ENCODE measurements at regions not wholly inside any gene's neighbourhood (a gene's known extent, or its start where the extent isn't known, plus 50 kb on each side); places are given as distances from the start of the nearest gene placed in this dataset.

- Histone ChIP-seq H3K9me3 (ENCODE audit: control insufficient read depth in 2 of 2, insufficient read depth in 1 of 2, low read depth in 1 of 2, low read length in 1 of 2) (no peaks in the 10 kb centered on the region), H3K27ac (ENCODE audit: low read depth in 1 of 3, low read length in 2 of 3) (peak overlapping the region; percentile 59 to 75 (median 60)), H3K4me3 (ENCODE audit: low read depth in 1 of 3, low read length in 3 of 3) (no peak overlapping the region), H3K36me3 (ENCODE audit: control insufficient read depth in 3 of 3, insufficient read depth in 2 of 3, low read depth in 1 of 3, low read length in 3 of 3) (no peaks in the 10 kb centered on the region), H3K4me1 (ENCODE audit: control insufficient read depth in 3 of 3, insufficient read depth in 2 of 3, low read depth in 1 of 3, low read length in 2 of 3) (peaks cover 11 to 41% (median 12%) of the 10 kb centered on the region in 3 donors), H3K27me3 (ENCODE audit: control insufficient read depth in 3 of 3, insufficient read depth in 3 of 3, low read length in 3 of 3) (no peaks in the 10 kb centered on the region)
- FAIRE-seq = no peak
- 9 to 47% (median 16%) methylated on average over 8 of the region's 8 CpGs for WGBS, 3 donors
- peak; percentile 71 to 89 for DNase-seq
Measured at GRCh38 chr1:67572594-67573221, 112.3 kb upstream of the GADD45A start.

- FAIRE-seq = no peak
- no peaks in the 10 kb centered on the region for H3K9me3 ChIP-seq (ENCODE audit: control insufficient read depth in 2 of 2, insufficient read depth in 1 of 2, low read depth in 1 of 2, low read length in 1 of 2)
- no peak for DNase-seq
- peak overlapping the region in 2 of 3 donors; percentile 25 to 75 for H3K27ac ChIP-seq (ENCODE audit: low read depth in 1 of 3, low read length in 2 of 3)
- H3K36me3 ChIP-seq (ENCODE audit: control insufficient read depth in 3 of 3, insufficient read depth in 2 of 3, low read depth in 1 of 3, low read length in 3 of 3) = no peaks in the 10 kb centered on the region
- no peak overlapping the region for H3K4me3 ChIP-seq (ENCODE audit: low read depth in 1 of 3, low read length in 3 of 3)
- 90 to 96% (median 94%) methylated on average over 1 of the region's 1 CpG for WGBS, 3 donors
- H3K27me3 ChIP-seq (ENCODE audit: control insufficient read depth in 3 of 3, insufficient read depth in 3 of 3, low read length in 3 of 3) = no peaks in the 10 kb centered on the region
- H3K4me1 ChIP-seq (ENCODE audit: control insufficient read depth in 3 of 3, insufficient read depth in 2 of 3, low read depth in 1 of 3, low read length in 2 of 3) = peaks cover 11 to 41% (median 12%) of the 10 kb centered on the region in 3 donors
Measured at GRCh38 chr1:67573311-67573872, 111.6 kb upstream of the GADD45A start.

GRCh38 chr1:67574221-67574620 is 110.8 kb upstream of the GADD45A start:
- Histone ChIP-seq H3K4me3 (ENCODE audit: low read depth in 1 of 3, low read length in 3 of 3) (no peak overlapping the region), H3K27me3 (ENCODE audit: control insufficient read depth in 3 of 3, insufficient read depth in 3 of 3, low read length in 3 of 3) (no peaks in the 10 kb centered on the region), H3K36me3 (ENCODE audit: control insufficient read depth in 3 of 3, insufficient read depth in 2 of 3, low read depth in 1 of 3, low read length in 3 of 3) (no peaks in the 10 kb centered on the region), H3K27ac (ENCODE audit: low read depth in 1 of 3, low read length in 2 of 3) (no peak overlapping the region), H3K4me1 (ENCODE audit: control insufficient read depth in 3 of 3, insufficient read depth in 2 of 3, low read depth in 1 of 3, low read length in 2 of 3) (peaks cover 11 to 41% (median 12%) of the 10 kb centered on the region in 3 donors), H3K9me3 (ENCODE audit: control insufficient read depth in 2 of 2, insufficient read depth in 1 of 2, low read depth in 1 of 2, low read length in 1 of 2) (no peaks in the 10 kb centered on the region)
- FAIRE-seq (no peak), DNase-seq (no peak)
- WGBS, 3 donors = 87 to 89% (median 89%) methylated on average over 5 of the region's 5 CpGs

GRCh38 chr1:67575861-67576260 is 109.1 kb upstream of the GADD45A start:
- Histone ChIP-seq H3K27ac (ENCODE audit: low read depth in 1 of 3, low read length in 2 of 3) (no peak overlapping the region), H3K4me3 (ENCODE audit: low read depth in 1 of 3, low read length in 3 of 3) (no peak overlapping the region), H3K9me3 (ENCODE audit: control insufficient read depth in 2 of 2, insufficient read depth in 1 of 2, low read depth in 1 of 2, low read length in 1 of 2) (no peaks in the 10 kb centered on the region), H3K4me1 (ENCODE audit: control insufficient read depth in 3 of 3, insufficient read depth in 2 of 3, low read depth in 1 of 3, low read length in 2 of 3) (peaks cover 9 to 38% (median 11%) of the 10 kb centered on the region in 3 donors), H3K27me3 (ENCODE audit: control insufficient read depth in 3 of 3, insufficient read depth in 3 of 3, low read length in 3 of 3) (no peaks in the 10 kb centered on the region), H3K36me3 (ENCODE audit: control insufficient read depth in 3 of 3, insufficient read depth in 2 of 3, low read depth in 1 of 3, low read length in 3 of 3) (no peaks in the 10 kb centered on the region)
- DNase-seq = no peak
- no peak for FAIRE-seq
- WGBS, 3 donors = 74 to 83% (median 76%) methylated on average over 2 of the region's 2 CpGs

GRCh38 chr1:67576474-67576873 is 108.5 kb upstream of the GADD45A start:
- FAIRE-seq (no peak), DNase-seq (no peak)
- no peaks in the 10 kb centered on the region for H3K27me3 ChIP-seq (ENCODE audit: control insufficient read depth in 3 of 3, insufficient read depth in 3 of 3, low read length in 3 of 3)
- H3K36me3 ChIP-seq (ENCODE audit: control insufficient read depth in 3 of 3, insufficient read depth in 2 of 3, low read depth in 1 of 3, low read length in 3 of 3) = no peaks in the 10 kb centered on the region
- no peak overlapping the region for H3K27ac ChIP-seq (ENCODE audit: low read depth in 1 of 3, low read length in 2 of 3)
- WGBS, 3 donors = 81 to 92% (median 89%) methylated on average over 5 of the region's 5 CpGs
- no peaks in the 10 kb centered on the region for H3K9me3 ChIP-seq (ENCODE audit: control insufficient read depth in 2 of 2, insufficient read depth in 1 of 2, low read depth in 1 of 2, low read length in 1 of 2)
- peaks cover 7 to 34% (median 8%) of the 10 kb centered on the region in 3 donors for H3K4me1 ChIP-seq (ENCODE audit: control insufficient read depth in 3 of 3, insufficient read depth in 2 of 3, low read depth in 1 of 3, low read length in 2 of 3)
- H3K4me3 ChIP-seq (ENCODE audit: low read depth in 1 of 3, low read length in 3 of 3) = no peak overlapping the region

- Histone ChIP-seq H3K4me1 (ENCODE audit: control insufficient read depth in 3 of 3, insufficient read depth in 2 of 3, low read depth in 1 of 3, low read length in 2 of 3) (peaks cover 2 to 23% (median 3%) of the 10 kb centered on the region in 3 donors), H3K4me3 (ENCODE audit: low read depth in 1 of 3, low read length in 3 of 3) (no peak overlapping the region), H3K27ac (ENCODE audit: low read depth in 1 of 3, low read length in 2 of 3) (no peak overlapping the region), H3K9me3 (ENCODE audit: control insufficient read depth in 2 of 2, insufficient read depth in 1 of 2, low read depth in 1 of 2, low read length in 1 of 2) (no peaks in the 10 kb centered on the region), H3K36me3 (ENCODE audit: control insufficient read depth in 3 of 3, insufficient read depth in 2 of 3, low read depth in 1 of 3, low read length in 3 of 3) (no peaks in the 10 kb centered on the region), H3K27me3 (ENCODE audit: control insufficient read depth in 3 of 3, insufficient read depth in 3 of 3, low read length in 3 of 3) (no peaks in the 10 kb centered on the region)
- WGBS, 3 donors = 88 to 97% (median 90%) methylated on average over 3 of the region's 3 CpGs
- DNase-seq = no peak
- no peak for FAIRE-seq
Measured at GRCh38 chr1:67577646-67578045, 107.4 kb upstream of the GADD45A start.

GRCh38 chr1:67578397-67579020 is 106.5 kb upstream of the GADD45A start:
- DNase-seq (no peak), FAIRE-seq (no peak)
- Histone ChIP-seq H3K4me1 (ENCODE audit: control insufficient read depth in 3 of 3, insufficient read depth in 2 of 3, low read depth in 1 of 3, low read length in 2 of 3) (peaks cover 0 to 14% (median 1%) of the 10 kb centered on the region in 3 donors), H3K27me3 (ENCODE audit: control insufficient read depth in 3 of 3, insufficient read depth in 3 of 3, low read length in 3 of 3) (no peaks in the 10 kb centered on the region), H3K36me3 (ENCODE audit: control insufficient read depth in 3 of 3, insufficient read depth in 2 of 3, low read depth in 1 of 3, low read length in 3 of 3) (no peaks in the 10 kb centered on the region), H3K4me3 (ENCODE audit: low read depth in 1 of 3, low read length in 3 of 3) (no peak overlapping the region), H3K27ac (ENCODE audit: low read depth in 1 of 3, low read length in 2 of 3) (no peak overlapping the region), H3K9me3 (ENCODE audit: control insufficient read depth in 2 of 2, insufficient read depth in 1 of 2, low read depth in 1 of 2, low read length in 1 of 2) (no peaks in the 10 kb centered on the region)
- WGBS, 3 donors = 57 to 68% (median 62%) methylated on average over 6 of the region's 6 CpGs

- WGBS, 3 donors = 13 to 46% (median 32%) methylated on average over 2 of the region's 2 CpGs
- no peaks in the 10 kb centered on the region for H3K27me3 ChIP-seq (ENCODE audit: control insufficient read depth in 3 of 3, insufficient read depth in 3 of 3, low read length in 3 of 3)
- no peak for DNase-seq
- no peaks in the 10 kb centered on the region for H3K36me3 ChIP-seq (ENCODE audit: control insufficient read depth in 3 of 3, insufficient read depth in 2 of 3, low read depth in 1 of 3, low read length in 3 of 3)
- no peaks in the 10 kb centered on the region for H3K9me3 ChIP-seq (ENCODE audit: control insufficient read depth in 2 of 2, insufficient read depth in 1 of 2, low read depth in 1 of 2, low read length in 1 of 2)
- H3K27ac ChIP-seq (ENCODE audit: low read depth in 1 of 3, low read length in 2 of 3) = no peak overlapping the region
- H3K4me3 ChIP-seq (ENCODE audit: low read depth in 1 of 3, low read length in 3 of 3) = no peak overlapping the region
- FAIRE-seq = no peak
- peaks cover 0 to 12% (median 2%) of the 10 kb centered on the region in 3 donors for H3K4me1 ChIP-seq (ENCODE audit: control insufficient read depth in 3 of 3, insufficient read depth in 2 of 3, low read depth in 1 of 3, low read length in 2 of 3)
Measured at GRCh38 chr1:67579623-67580394, 105.2 kb upstream of the GADD45A start.

All from small intestine (tissue), 7 donors.